ENCODE measurements at regions not wholly inside any gene's neighbourhood (a gene's known extent, or its start where the extent isn't known, plus 50 kb on each side); places are given as distances from the start of the nearest gene placed in this dataset.
"Not testable (repeated sequence)": the region's sequence is repeated elsewhere in the genome, so short reads cannot be mapped to it uniquely, and the experiment has no call there.

DNA sequence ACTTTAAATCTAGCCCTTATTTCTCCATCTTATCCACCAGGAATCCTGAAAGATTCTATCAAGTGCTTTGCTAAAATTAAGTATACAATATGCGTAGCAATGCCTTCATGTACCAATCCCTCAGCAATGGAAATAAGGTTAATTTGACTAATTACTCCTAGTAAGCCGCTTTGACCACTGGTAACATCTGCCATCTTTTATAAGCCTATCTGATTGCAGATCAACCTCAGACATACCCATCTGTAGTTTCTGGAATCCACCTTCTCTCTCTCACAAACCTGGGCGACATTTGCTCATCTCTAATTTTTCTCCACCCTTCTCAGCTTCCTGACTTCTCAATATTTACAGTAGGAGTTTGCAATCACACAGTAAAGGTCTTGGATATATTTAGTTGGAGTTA lies 138.8 kb upstream of the CRHR1 start:
- DNase-seq (ENCODE audit: extremely low read depth in 1 of 2, low read depth in 1 of 2): no peak

DNA sequence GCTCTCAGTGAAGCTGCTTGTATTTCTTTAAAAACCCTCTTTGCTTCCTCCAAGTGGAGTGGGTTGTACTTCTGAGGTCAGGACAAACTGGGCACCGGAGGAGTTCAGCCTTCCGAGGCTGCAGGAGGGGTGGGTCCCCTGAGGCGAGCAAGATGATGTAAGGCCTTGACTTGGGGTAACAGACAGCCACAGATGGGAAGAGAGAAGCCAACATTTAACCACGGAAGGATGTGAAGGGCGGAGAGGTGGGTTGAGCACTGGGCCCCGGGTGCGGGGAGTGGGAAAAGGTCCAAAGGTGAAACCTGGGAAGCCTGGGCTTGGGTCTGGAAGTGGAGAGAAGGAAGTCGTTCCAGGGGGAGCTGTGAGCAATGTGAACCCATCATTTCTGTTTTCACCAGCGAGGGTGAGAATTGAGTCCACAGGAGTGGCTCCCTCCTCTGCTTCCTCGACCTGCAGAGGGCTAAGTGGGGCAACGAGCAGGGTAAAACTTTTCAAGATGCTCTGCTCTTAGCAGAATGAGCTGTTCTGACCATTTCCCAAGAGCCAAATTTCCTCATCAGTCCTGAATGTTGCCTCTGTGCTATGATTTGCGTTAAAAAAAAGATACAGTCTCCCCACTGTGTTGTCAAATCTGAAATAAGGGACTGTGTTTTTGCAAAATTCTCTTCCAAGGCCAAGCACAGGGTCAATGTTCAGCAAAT lies 137.7 kb upstream of the CRHR1 start:
- no peak for DNase-seq (ENCODE audit: extremely low read depth in 1 of 2, low read depth in 1 of 2)

- no peak for DNase-seq (ENCODE audit: extremely low read depth in 1 of 2, low read depth in 1 of 2)
These were observed 135.5 kb upstream of the CRHR1 start for GRCh38 chr17:45648642-45649041.

DNA sequence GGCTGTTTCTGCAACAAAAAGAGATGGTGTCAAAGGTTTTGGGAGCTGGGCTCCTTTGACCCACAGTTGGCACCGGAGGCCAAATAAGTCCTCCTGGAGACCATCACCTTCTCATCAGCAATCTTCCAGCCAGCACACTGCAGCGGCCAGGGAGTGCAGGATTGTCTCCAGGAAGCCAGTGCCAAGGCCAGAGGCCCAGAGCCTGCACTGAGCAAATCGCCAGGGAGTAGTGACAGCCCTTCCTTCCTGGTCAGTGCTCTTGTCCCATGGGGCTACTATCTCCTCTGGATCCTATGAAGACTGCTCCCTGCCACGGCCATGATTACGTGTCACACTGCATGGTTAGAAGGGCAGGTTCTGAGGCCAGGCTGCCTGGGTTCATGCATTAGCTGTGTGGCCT lies 134.3 kb upstream of the CRHR1 start:
- no peak for DNase-seq (ENCODE audit: extremely low read depth in 1 of 2, low read depth in 1 of 2)

GRCh38 chr17:45650561-45650960 lies 133.6 kb upstream of the CRHR1 start:
- DNase-seq (ENCODE audit: extremely low read depth in 1 of 2, low read depth in 1 of 2): no peak

DNA sequence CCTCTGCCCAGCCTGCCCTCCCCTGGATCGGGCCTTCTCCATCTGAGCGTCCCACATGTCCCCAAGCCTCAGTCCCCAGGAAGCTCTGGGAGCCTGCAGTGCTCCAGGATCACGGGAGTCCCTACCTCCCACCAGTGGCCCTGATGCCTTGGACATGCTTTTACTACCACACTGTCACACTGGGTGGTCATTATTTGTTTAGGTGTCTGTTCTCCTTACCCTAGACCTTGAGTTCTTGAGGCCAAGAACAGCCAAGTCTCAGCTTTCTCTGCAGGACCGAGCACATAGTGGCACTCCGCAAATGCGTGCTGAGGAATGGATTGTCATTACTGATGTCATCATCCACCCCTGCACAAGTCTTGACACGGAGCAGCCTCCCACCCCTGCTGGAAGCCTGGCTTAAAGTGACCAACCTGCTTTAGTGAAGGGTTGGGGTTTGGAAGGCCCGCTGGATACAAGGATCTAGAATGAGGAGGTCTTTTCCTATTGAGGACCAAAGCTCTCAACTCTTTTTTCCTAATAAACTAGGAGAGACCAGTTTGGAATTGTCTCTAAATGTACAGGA lies 132.9 kb upstream of the CRHR1 start:
- no peak for DNase-seq (ENCODE audit: extremely low read depth in 1 of 2, low read depth in 1 of 2)

GRCh38 chr17:45653616-45654015 lies 130.5 kb upstream of the CRHR1 start:
- DNase-seq (ENCODE audit: extremely low read depth in 1 of 2, low read depth in 1 of 2): no peak

DNA sequence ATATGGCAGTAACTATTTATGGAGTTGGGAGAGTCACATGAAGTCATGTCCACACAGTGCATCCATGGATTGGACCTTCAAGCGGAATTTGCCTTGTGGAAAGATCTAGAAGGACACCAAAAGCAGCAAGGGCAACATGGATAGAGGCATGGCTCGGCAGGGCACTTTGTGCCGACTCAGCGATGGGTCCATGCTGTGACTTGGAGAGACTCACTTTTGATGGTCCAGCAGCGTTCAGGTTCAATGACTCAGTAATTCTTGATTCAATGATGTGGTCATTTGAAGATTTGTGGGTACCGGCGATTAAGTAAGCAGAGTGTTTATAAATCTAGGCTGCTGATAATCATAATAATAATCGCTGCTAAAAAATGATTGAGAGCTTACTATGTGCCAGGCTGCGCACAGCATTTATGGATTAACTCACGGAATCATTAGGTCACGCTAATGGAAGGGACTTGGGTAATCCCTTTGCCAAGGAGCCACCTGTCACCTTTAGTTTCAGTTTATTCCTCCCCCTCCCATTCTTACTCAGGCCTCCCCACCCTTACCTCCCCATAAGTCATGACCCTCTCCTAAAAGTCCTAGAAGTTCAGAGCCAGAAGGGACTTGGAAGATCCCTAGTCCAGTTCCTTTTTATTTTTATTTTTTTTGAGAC lies 127.5 kb upstream of the CRHR1 start:
- no peak for DNase-seq (ENCODE audit: extremely low read depth in 1 of 2, low read depth in 1 of 2)

- no peak for DNase-seq (ENCODE audit: extremely low read depth in 1 of 2, low read depth in 1 of 2)
These were observed 123.6 kb upstream of the CRHR1 start for GRCh38 chr17:45660474-45660873.

- no peak for DNase-seq (ENCODE audit: extremely low read depth in 1 of 2, low read depth in 1 of 2)
These were observed 121.7 kb upstream of the CRHR1 start for GRCh38 chr17:45662432-45662831.

GRCh38 chr17:45663772-45664171 lies 120.3 kb upstream of the CRHR1 start:
- DNase-seq (ENCODE audit: extremely low read depth in 1 of 2, low read depth in 1 of 2): no peak

- DNase-seq (ENCODE audit: extremely low read depth in 1 of 2, low read depth in 1 of 2): no peak
These were observed 119.2 kb upstream of the CRHR1 start for GRCh38 chr17:45664921-45665320.

DNA sequence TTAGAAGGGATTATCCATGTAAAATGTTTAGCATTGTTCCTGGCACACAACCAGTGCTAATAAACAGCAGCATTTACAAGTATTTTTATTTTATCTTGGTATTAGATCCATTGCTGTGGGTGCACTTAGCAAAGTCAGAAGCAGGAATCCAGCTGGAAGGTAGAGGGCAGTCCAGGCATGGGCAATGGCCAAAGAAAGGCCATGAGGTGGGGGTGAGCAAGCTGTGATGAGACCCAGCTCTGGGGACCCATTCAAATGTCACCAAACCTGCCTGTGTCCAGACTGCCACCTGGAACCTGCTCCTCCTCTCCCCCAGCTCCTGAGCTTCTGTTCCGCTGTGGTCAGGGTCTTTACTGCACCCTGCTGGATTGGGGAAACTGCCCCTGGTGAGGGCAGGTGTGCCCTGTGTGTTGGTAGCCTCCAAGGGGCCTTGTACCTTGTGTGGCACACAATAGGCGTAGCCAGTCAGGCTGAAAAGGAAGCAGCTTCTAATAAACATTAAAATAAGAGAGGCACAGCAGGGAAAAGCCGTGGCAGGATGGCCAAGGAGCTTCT lies 118.0 kb upstream of the CRHR1 start:
- no peak for DNase-seq (ENCODE audit: extremely low read depth in 1 of 2, low read depth in 1 of 2)

GRCh38 chr17:45666641-45667040 lies 117.5 kb upstream of the CRHR1 start:
- DNase-seq (ENCODE audit: extremely low read depth in 1 of 2, low read depth in 1 of 2): no peak

- no peak for DNase-seq (ENCODE audit: extremely low read depth in 1 of 2, low read depth in 1 of 2)
These were observed 116.4 kb upstream of the CRHR1 start for GRCh38 chr17:45667591-45668171.

- DNase-seq (ENCODE audit: extremely low read depth in 1 of 2, low read depth in 1 of 2): no peak
These were observed 115.8 kb upstream of the CRHR1 start for GRCh38 chr17:45668316-45668715.

DNA sequence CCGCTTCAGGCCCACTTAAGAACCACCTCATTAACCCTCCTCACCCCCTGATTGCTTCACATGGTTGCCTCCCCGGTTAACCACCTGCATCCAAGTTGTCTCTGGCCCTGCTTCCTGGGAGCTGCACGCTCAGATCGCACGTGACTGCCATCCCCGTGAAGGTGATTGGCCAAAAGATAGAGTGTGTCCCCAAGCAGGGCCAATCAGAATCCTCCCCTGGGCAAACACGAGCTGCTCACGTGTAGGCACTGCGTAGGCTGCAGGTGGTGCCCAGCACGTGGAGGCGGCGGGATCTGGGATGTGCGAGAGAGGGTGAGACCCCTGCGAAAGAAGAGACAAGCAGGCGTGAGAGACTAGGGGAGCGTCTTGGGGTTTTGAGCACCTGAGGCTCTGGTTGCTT lies 111.8 kb upstream of the CRHR1 start:
- no peak for DNase-seq (ENCODE audit: extremely low read depth in 1 of 2, low read depth in 1 of 2)

DNA sequence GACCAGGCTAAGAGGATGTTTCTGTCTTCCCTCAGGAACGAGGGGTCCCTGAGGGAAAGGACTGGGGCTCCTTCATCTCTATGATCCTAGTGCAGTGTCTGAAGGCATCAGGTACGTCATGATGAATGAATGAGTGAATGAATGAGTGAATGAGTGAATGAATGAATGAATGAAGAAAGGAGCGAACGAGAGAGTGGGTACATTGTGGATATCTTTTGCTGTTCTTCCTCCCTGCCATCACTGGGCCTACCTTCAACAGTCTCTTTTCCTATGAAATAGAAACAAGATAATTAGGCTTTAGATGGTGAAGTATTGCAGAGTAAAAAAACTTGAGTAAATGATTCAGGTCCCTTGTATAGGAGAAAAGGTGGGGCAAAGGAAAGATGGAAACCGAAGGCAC lies 111.3 kb upstream of the CRHR1 start:
- no peak for DNase-seq (ENCODE audit: extremely low read depth in 1 of 2, low read depth in 1 of 2)

DNA sequence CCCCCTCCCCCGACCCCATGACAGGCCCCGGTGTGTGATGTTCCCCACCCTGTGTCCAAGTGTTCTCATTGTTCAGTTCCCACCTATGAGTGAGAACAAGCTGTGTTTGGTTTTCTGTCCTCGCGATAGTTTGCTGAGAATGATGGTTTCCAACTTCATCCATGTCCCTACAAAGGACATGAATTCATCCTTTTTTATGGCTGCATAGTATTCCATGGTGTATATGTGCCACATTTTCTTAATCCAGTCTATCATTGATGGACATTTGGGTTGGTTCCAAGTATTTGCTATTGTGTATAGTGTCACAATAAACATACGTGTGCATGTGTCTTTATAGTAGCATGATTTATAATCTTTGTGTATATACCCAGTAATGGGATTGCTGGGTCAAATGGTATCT lies 110.4 kb upstream of the CRHR1 start:
- not testable (repeated sequence) for DNase-seq (ENCODE audit: extremely low read depth in 1 of 2, low read depth in 1 of 2)

- DNase-seq (ENCODE audit: extremely low read depth in 1 of 2, low read depth in 1 of 2): no peak
These were observed 109.1 kb upstream of the CRHR1 start for GRCh38 chr17:45675012-45675411.

GRCh38 chr17:45675892-45676291 lies 108.2 kb upstream of the CRHR1 start:
- DNase-seq (ENCODE audit: extremely low read depth in 1 of 2, low read depth in 1 of 2): no peak

DNA sequence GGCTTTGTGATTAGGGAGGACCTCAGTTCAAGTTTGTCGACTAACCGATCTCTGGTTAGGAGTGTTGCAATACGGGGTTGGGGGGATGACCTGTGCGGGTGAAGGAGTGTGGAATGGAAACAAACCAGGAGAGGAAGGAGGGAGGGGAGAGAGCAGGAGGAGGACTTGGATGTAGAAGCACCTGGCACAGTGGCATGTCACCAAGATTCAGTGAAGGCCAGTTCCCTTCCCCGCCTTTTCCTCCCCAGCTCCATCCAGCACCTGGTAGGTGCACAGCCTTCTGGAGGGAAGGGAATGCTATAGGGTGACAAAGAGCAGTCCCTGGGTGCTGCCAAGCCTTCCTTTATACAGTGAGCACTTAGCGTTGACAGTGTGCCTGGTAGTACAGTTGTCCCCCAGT lies 107.4 kb upstream of the CRHR1 start:
- DNase-seq (ENCODE audit: extremely low read depth in 1 of 2, low read depth in 1 of 2): no peak

Measured in activated CD8-positive, alpha-beta memory T cell treated with anti-CD3 and anti-CD28 coated beads for 1 hour (primary cell).